GM19043 (cell line): ENCODE measurements at regions not wholly inside any gene's neighbourhood (a gene's known extent, or its start where the extent isn't known, plus 50 kb on each side); places are given as distances from the start of the nearest gene placed in this dataset.
A peak's percentile ranks its signal among the peaks of the same experiment; 100 is the strongest.

ENCODE experiments used
- ATAC-seq: cut with Tn5 transposase; IDR thresholded peaks from one replicate; pipeline ENCODE4 v1.9.1; 2021; ENCODE audit warnings: low read depth; ENCODE audit not compliant: unreplicated experiment

GRCh38 chr12:94789510-94790225, 139.3 kb upstream of the TMCC3 start:
- no peak for ATAC-seq

GRCh38 chr12:94788298-94788697, 137.9 kb upstream of the TMCC3 start:
- no peak for ATAC-seq

DNA sequence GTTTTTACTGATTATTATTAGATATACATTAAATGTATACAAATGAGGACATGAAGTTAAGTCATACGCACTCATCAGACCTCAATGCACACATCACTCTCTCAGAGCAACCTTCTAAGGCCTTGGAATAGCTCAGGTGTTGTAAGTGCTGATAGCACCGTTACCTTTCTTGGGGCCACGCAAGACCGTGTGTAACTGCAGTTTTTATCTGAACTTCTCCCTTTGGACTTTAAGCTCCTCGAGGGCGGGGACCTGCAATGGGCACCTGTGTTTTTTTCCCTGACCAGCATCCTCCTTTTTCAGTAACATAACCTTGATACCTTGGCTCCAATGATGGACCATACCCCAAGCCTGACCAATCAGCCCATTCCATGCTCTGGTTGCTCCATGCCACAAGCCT, 136.5 kb upstream of the TMCC3 start:
- no peak for ATAC-seq

DNA sequence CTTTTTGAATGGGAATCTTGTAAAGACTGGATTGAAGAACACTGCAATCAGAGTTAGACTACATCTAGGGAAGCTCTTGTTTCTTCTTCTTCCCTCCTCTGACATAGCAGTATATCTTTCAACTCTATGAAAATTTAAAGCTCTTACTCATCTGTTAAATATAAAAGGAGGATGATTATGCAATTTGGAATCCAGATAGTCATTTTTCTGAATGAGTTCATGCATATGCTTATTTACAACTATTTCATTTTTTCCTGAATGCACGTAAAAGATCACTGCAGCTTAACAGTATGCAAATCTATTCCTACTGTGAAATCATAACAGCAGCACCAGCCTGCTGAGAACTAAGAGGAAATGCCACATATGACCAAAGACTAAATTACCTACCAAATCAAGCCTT, 133.5 kb upstream of the TMCC3 start:
- no peak for ATAC-seq

- no peak for ATAC-seq
Measured at GRCh38 chr12:94783343-94783742, 133.0 kb upstream of the TMCC3 start.

DNA sequence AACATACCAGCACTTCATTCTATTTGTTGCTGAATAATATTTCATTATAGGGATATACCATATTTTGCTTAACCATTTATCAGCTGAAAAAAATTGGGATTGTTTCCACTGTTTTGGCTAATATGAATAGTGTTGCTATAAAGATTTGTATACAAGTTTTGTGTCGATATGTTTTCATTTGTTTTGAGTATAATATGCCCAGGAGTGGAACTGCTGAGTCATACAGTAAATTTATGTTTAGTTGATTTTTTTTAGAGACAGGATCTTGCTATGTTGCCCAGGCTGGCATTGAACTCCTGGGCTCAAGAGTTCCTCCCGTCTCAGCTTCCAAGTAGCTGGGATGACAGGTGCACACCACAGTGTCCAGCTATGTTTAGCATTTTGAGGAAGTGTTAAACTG, 131.5 kb upstream of the TMCC3 start:
- ATAC-seq, result no peak

- ATAC-seq, result no peak
Measured at GRCh38 chr12:94779485-94779884, 129.1 kb upstream of the TMCC3 start.

GRCh38 chr12:94777936-94778335, 127.6 kb upstream of the TMCC3 start:
- no peak for ATAC-seq

GRCh38 chr12:94775710-94776109, 125.4 kb upstream of the TMCC3 start:
- ATAC-seq, result no peak

- no peak for ATAC-seq
Measured at GRCh38 chr12:94771741-94772140, 121.4 kb upstream of the TMCC3 start.

DNA sequence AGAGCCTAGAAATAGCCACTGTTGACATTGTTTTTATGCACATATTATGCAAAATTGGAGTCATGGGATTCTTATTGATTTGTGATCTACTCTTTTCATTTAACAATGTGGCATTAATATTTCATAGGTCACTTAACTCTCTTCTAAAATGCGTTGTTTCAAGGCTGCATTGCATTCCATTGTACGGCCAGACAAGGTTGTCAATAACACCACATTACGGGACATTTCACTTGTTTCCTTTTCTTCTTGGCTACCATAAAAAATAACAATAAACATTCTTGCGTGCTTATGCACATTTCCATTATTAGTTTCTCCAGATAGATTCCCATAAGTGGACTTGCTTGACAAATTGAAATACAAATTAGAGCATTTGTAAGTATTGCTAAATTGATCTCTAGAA, 120.8 kb upstream of the TMCC3 start:
- no peak for ATAC-seq

- no peak for ATAC-seq
Measured at GRCh38 chr12:94770791-94771190, 120.4 kb upstream of the TMCC3 start.

- ATAC-seq, result no peak
Measured at GRCh38 chr12:94769776-94770759, 119.7 kb upstream of the TMCC3 start.

- ATAC-seq, result peak; percentile 80
Measured at GRCh38 chr12:94769047-94769420, 118.7 kb upstream of the TMCC3 start.

DNA sequence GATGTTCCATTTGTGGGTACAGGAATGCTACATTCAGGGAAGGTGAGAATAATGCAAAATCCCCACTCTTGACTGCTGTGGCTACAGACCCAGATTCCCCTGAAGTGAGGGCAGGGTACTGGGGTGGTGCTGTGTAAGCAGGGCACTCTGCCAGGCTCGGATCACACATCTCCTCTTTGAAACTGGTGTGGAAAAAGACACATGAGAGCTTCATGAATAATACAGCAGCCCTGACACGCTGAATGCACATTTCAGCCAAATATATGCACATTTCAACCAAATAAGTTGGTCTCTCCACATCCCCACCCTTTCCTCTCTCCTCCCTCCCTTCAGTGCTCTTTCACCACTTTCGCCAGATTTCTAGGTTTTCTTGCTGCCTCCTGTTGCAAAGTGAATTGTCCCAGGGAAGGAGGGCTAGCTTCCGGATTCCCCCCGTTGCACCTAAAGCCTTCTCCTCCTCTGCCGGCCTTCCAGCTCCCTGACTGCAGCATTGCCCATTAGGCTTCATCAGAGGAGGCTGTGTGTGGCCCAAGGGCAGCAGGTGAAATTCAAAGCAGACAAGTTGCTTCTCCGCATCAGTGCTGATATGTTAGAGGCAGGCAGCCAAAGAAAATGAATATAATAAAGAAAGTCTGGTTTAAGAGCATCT, 118.2 kb upstream of the TMCC3 start:
- peak; percentile 54 for ATAC-seq

DNA sequence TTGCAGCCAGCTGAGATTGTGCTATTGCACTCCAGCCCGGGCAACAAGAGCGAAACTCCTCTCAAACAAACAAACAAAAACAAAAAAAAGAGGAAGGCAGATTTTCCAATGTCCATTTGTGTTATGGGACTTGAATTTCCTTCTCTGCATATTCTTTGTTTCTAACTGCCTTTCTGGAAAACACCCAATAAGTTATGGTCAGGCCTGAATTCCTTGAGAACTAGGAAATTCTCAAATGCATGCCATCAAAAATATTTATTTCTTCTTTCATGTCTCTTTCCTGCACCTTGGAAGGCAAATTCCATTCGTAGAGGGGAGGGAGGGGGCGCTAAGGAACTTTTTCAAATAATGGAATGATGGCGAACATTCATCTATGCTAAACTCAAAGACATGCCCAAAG, 117.6 kb upstream of the TMCC3 start:
- ATAC-seq, result no peak

- no peak for ATAC-seq
Measured at GRCh38 chr12:94766397-94766796, 116.0 kb upstream of the TMCC3 start.

- ATAC-seq, result no peak
Measured at GRCh38 chr12:94763462-94763861, 113.1 kb upstream of the TMCC3 start.

DNA sequence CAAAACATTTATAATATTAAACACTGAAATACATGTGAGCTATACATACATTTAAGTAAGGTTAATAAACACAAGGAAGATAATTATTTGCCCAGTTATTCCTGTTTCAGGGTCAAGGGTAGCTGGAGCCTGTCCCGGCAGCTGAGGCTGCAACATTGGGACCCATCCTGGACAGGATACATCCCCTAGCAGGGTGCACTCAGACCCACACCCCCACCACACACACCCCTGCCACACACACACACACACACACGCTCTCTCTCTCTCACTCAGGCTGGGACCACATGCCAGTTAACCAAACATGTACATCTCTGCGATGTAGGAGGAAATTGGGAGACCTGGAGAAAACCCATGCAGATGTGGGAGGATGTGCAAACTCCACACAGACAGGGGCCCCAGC, 112.6 kb upstream of the TMCC3 start:
- ATAC-seq, result no peak

DNA sequence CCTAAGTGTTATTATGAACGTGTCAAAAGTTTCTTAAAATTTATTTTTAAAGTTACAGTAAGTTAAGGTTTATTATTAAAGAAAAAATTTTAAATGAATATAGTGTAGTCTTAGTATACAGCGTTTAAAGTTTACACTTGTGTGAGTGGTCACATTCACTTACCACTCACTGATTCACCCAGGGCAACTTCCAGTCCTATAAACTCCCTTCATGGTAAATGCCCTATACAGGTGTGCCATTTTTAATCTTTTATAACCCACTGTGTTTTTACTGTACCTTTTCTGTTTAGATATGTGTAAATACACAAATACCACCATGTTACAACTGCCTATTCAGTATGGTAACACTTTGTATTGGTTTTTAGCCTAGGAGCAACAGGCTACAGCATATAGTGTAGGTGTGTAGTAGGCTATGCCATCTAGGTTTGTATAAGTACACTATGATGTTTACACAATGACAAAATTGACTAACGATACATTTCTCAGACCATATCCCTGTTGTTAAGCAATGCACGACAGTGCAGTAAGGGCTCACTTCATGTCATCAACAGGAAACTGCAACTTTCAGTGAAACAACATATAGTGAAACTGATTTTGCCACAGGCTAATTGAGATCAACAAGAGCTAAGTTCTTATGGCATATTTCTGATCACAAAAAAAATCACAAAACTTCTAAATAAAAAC, 112.0 kb upstream of the TMCC3 start:
- ATAC-seq, result peak; percentile 77

- ATAC-seq, result no peak
Measured at GRCh38 chr12:94761559-94761958, 111.2 kb upstream of the TMCC3 start.
